IPS DF 4.7 (cell line): ENCODE measurements at regions not wholly inside any gene's neighbourhood (a gene's known extent, or its start where the extent isn't known, plus 50 kb on each side); places are given as distances from the start of the nearest gene placed in this dataset.
"Not testable (repeated sequence)": the region's sequence is repeated elsewhere in the genome, so short reads cannot be mapped to it uniquely, and the experiment has no call there.

Experiments used
- DNase-seq: peaks from one replicate; pipeline ENCODE4 v3.0.0-alpha.2; 2013; ENCODE audit warnings: low spot score; ENCODE audit errors: extremely low read depth

DNA sequence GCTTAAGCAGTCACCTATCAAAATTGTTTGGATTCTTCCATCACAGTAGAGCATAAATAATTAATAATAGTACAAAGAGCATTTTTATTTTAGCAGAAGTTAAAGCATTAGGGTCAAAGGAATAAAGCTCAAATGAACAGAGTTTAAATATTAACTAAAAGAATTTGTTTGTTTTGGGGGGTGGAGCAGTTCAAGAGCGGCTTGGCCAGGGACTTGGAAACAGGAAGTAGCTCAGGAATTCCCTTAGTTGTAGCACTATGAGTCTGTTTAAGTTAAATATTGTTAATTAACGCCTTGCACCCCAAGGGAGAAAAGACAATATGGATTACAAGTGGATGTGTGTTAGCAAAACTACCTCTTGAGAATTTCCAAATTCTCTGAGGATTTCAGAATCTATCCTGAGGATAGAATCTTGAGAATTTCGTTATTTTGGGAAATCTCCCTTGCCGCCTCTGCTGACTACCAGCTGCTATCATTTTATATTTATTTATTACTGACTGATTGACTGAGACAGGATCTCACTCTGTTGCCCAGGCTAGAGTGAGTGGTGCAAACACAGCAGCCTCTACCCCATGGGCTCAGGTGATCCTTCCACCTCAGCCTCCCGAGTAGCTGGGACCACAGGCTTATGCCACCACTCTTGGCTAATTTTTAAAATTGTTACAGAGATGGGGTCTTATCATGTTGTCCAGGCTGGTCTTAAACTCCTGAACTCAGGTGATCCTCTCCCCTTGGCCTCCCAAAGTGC is 96.7 kb upstream of the CHD1 start:
- no peak for DNase-seq

- DNase-seq: no peak
Observed at GRCh38 chr5:99023330-99023729, 94.5 kb upstream of the CHD1 start.

DNA sequence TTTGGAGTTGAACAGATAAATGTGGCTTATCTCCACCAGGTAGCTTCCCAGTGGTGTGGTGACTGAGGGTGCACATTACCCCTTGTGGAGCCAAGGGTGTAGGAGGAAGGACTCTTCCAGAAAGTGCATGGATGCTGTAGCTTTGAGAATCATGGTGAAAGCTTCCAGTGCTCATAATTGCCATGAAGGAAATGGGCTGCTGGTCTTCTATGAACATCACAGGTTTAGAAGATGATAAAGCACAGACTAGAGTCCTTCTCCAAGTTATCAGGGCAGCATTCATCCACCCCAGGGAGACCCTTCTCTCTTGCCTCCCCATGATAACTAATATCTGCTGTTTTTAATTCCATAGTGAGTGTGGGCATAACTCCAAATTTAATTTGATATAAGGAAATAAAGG is 93.4 kb upstream of the CHD1 start:
- no peak for DNase-seq

GRCh38 chr5:99020698-99021048 is 91.9 kb upstream of the CHD1 start:
- no peak for DNase-seq

DNA sequence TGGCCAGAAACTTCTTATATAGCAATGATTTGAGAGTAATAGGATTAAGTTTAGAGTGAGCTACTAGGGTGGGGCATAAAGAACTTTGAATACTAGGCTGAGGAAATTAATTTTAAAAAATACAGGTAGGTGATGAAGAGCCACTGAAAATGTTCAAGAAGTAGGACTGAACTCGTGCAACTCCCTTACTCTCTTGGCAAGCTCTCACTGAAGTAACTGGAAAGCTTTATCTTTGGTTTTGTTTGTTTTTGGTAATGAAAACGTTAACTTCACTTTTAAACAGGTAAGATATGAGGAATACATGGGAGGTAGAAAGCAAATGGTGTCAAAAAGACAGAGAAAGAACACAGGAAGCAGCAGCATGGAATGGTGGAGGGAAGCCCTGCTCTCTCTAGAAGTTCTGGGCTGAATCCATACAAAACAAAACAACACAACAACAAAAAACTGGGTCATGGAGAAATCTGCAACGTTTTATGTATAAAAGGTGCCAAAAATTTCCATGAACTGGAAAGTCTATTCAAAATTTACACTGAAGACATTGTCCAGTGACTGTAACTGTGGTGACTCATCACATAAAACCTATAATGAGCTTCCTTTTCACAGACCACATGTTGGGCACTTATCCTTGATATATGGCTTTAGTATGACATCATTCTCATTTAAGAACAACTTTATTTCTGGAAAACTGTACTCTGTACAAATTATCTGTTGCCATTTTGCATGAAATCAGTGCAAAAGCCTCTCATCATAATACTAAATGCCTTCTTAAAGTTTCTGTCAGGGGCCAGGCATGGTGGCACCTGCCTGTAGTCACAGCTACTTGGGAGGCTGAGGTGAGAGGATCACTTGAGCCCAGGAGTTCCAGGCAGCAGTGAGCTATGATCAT is 91.2 kb upstream of the CHD1 start:
- DNase-seq: no peak

DNA sequence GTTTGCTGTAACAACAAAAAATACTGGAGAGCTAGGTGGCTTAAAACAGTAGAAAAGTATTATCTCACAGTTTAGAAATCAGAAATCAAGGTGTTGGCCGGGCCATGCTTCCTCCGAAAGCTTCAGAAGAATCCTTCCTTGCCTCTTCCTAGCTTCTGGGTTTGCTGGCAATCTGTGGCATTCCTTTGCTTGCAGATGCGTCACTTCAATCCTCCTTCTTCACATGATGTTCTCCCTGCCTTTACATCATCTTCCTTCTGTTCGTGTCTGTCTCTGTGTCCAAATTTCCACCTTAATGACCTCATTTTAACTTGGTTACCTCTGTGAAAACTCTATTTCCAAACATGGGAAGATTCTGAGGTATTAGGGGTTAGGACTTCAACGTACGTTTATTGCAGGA is 90.4 kb upstream of the CHD1 start:
- no peak for DNase-seq

- peak; percentile 62 for DNase-seq
Observed at GRCh38 chr5:99010294-99010693, 81.5 kb upstream of the CHD1 start.

- DNase-seq: not testable (repeated sequence)
Observed at GRCh38 chr5:99008009-99008408, 79.2 kb upstream of the CHD1 start.

GRCh38 chr5:99005506-99005905 is 76.7 kb upstream of the CHD1 start:
- DNase-seq: no peak

GRCh38 chr5:99004960-99005359 is 76.2 kb upstream of the CHD1 start:
- DNase-seq: no peak

GRCh38 chr5:99000876-99001275 is 72.1 kb upstream of the CHD1 start:
- no peak for DNase-seq

- DNase-seq: no peak
Observed at GRCh38 chr5:99000221-99000620, 71.4 kb upstream of the CHD1 start.

- no peak for DNase-seq
Observed at GRCh38 chr5:98999631-99000030, 70.8 kb upstream of the CHD1 start.

GRCh38 chr5:98997000-98997399 is 68.2 kb upstream of the CHD1 start:
- DNase-seq: no peak

GRCh38 chr5:98994611-98995010 is 65.8 kb upstream of the CHD1 start:
- DNase-seq: no peak

GRCh38 chr5:98993512-98993911 is 64.7 kb upstream of the CHD1 start:
- no peak for DNase-seq

DNA sequence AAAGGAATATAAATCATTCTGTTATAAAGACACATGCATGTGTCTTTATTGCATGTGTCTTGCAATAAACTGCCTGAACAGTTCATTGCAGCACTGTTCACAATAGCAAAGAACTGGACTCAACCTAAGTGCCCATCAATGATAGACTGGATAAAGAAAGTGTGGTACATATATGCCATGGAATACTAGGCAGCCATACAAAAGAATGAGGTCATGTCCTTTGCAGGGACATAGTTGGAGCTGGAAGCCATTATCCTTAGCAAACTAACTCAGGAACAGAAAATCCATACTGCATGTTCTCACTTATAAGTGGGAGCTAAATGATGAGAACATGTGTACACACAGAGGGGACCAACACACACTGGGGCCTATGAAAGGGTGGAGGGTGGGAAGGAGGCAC is 63.7 kb upstream of the CHD1 start:
- no peak for DNase-seq

GRCh38 chr5:98989727-98990126 is 60.9 kb upstream of the CHD1 start:
- DNase-seq: no peak

DNA sequence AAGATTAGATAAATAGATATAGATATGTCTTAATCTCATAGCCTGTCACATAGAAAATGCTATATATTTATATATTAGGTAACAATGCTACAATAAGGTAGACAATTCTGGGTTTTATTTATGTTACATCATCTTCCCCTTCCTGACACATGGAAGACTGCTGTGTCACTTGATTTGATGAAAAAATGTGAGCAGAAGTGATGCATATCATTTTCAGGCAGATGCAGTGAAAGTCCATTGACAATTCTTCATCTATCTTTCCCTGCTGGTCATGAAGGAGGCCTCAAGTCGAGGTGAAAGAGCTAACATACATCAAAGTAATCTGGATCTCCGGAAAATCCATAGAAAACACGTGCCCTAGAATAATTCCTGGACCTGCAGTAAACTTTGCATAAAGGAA is 57.8 kb upstream of the CHD1 start:
- no peak for DNase-seq

- DNase-seq: no peak
Observed at GRCh38 chr5:98982880-98983279, 54.1 kb upstream of the CHD1 start.
